ENCODE measurements at regions not wholly inside any gene's neighbourhood (a gene's known extent, or its start where the extent isn't known, plus 50 kb on each side); places are given as distances from the start of the nearest gene placed in this dataset.

DNA sequence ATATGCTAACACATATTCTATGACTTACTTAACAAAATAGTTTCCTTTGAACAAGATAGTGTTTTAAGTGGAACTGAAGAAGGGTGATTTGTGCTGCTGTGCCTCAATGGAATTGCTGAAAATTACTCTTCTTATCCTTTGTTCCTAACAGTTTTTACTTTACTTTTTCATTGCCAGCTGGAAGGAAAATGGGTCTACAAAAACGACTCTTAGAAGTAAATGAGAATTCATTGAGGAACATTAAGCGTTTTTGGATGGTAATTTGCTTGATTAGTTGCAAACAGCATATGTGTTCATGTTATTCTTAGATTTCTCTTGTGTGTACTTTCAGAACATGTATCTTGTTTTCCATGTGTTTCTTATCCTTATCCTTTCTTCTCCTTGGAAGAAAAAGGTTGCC, 170.4 kb upstream of the VEGFC start:
- H3K4me1 ChIP-seq (ENCODE audit: control insufficient read depth, low read length), result no peaks in the 10 kb centered on the region
- no peaks in the 10 kb centered on the region for H3K27me3 ChIP-seq (ENCODE audit: control insufficient read depth, low read length)
- no peaks in the 10 kb centered on the region for H3F3A ChIP-seq (ENCODE audit: control insufficient read depth, insufficient read depth)
- no peak overlapping the region for H3K4me3 ChIP-seq (ENCODE audit: low read length)
- TF ChIP-seq, protein P1, sequence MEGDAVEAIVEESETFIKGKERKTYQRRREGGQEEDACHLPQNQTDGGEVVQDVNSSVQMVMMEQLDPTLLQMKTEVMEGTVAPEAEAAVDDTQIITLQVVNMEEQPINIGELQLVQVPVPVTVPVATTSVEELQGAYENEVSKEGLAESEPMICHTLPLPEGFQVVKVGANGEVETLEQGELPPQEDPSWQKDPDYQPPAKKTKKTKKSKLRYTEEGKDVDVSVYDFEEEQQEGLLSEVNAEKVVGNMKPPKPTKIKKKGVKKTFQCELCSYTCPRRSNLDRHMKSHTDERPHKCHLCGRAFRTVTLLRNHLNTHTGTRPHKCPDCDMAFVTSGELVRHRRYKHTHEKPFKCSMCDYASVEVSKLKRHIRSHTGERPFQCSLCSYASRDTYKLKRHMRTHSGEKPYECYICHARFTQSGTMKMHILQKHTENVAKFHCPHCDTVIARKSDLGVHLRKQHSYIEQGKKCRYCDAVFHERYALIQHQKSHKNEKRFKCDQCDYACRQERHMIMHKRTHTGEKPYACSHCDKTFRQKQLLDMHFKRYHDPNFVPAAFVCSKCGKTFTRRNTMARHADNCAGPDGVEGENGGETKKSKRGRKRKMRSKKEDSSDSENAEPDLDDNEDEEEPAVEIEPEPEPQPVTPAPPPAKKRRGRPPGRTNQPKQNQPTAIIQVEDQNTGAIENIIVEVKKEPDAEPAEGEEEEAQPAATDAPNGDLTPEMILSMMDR (IDR thresholded peaks at IDR 0.05; ENCODE audit: low read depth, low read length, poor library complexity, severe bottlenecking), result no peak
- TF ChIP-seq EZH2phosphoT487 (IDR thresholded peaks at IDR 0.05; ENCODE audit: borderline replicate concordance, low read length), result no peak
- H3K36me3 ChIP-seq (ENCODE audit: control insufficient read depth, low read length), result no peaks in the 10 kb centered on the region
- no peaks in the 10 kb centered on the region for H3K9me2 ChIP-seq (replicated peaks; ENCODE audit: control insufficient read depth, low read length)
- H3K4me2 ChIP-seq (ENCODE audit: low read length), result no peak overlapping the region
- no peak overlapping the region for H3K27ac ChIP-seq (ENCODE audit: low read depth, low read length)
- no peaks in the 10 kb centered on the region for H4K20me1 ChIP-seq (ENCODE audit: control insufficient read depth, insufficient read depth, low read depth, low read length)
- no peaks in the 10 kb centered on the region for H3K79me2 ChIP-seq (ENCODE audit: control insufficient read depth, low read length)
- no peaks in the 10 kb centered on the region for H3K9me3 ChIP-seq (ENCODE audit: control insufficient read depth, insufficient read depth, low read length)

DNA sequence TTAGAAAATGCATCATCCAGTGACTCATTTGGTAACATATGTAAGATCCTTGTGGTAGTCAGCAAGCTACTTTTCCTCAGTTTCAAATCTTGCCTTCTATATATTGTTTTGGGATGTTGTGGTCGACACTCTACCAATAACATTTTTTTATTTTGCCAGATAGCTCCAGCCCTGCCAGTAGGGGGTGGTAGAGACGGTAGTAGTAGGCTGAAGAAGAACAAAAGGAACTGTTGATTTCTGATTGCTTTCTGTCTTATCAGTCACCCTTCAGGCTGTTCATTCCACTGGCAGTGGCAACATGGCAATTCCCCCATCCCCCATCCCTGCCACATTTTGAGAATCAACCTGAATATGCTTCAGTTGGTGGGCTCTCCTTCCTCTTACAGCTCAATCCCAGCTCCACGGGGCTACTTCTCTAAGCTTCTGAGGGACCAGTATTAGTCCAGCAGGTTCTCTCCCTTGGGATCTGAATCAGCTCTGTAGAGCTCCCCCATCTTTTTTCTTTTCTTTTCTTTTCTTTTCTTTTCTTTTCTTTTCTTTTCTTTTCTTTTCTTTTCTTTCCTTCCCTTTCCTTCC, 171.5 kb upstream of the VEGFC start:
- no peaks in the 10 kb centered on the region for H3K4me1 ChIP-seq (ENCODE audit: control insufficient read depth, low read length)
- H3K4me2 ChIP-seq (ENCODE audit: low read length), result no peak overlapping the region
- no peak overlapping the region for H3K4me3 ChIP-seq (ENCODE audit: low read length)
- H3K27ac ChIP-seq (ENCODE audit: low read depth, low read length), result no peak overlapping the region
- H3K36me3 ChIP-seq (ENCODE audit: control insufficient read depth, low read length), result no peaks in the 10 kb centered on the region
- H4K20me1 ChIP-seq (ENCODE audit: control insufficient read depth, insufficient read depth, low read depth, low read length), result no peaks in the 10 kb centered on the region
- no peaks in the 10 kb centered on the region for H3K9me3 ChIP-seq (ENCODE audit: control insufficient read depth, insufficient read depth, low read length)
- H3K79me2 ChIP-seq (ENCODE audit: control insufficient read depth, low read length), result no peaks in the 10 kb centered on the region
- H3F3A ChIP-seq (ENCODE audit: control insufficient read depth, insufficient read depth), result no peaks in the 10 kb centered on the region
- no peaks in the 10 kb centered on the region for H3K9me2 ChIP-seq (replicated peaks; ENCODE audit: control insufficient read depth, low read length)
- H3K27me3 ChIP-seq (ENCODE audit: control insufficient read depth, low read length), result no peaks in the 10 kb centered on the region
- TF ChIP-seq, protein P1 (IDR thresholded peaks at IDR 0.05; ENCODE audit: low read depth, low read length, poor library complexity, severe bottlenecking), result peak; percentile 59
- TF ChIP-seq EZH2phosphoT487 (IDR thresholded peaks at IDR 0.05; ENCODE audit: borderline replicate concordance, low read length), result no peak

DNA sequence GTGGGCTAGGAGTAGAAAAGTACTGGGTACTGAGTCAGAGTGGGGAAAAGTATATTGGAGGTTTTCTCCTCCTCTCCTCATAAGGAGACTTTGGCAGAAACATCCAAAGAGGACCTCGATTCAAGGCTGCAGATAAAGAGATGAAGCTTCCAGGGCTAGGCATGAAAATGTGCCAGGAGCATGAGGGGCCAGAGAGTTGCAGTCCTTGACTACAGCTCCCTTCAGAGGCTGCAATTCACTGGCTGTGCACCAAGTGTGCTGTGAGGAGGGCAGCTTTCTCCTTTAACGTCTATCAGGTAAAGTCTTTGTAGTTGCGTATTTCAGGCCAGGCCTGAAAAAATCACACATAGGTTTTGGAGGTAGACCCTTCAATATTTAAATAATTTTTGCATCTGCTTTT, 174.9 kb upstream of the VEGFC start:
- Histone ChIP-seq H3K27me3 (ENCODE audit: control insufficient read depth, low read length) (no peaks in the 10 kb centered on the region), H3K4me2 (ENCODE audit: low read length) (no peak overlapping the region), H3K9me2 (replicated peaks; ENCODE audit: control insufficient read depth, low read length) (no peaks in the 10 kb centered on the region), H3K27ac (ENCODE audit: low read depth, low read length) (no peak overlapping the region), H3K4me3 (ENCODE audit: low read length) (no peak overlapping the region), H3K9me3 (ENCODE audit: control insufficient read depth, insufficient read depth, low read length) (no peaks in the 10 kb centered on the region), H3K36me3 (ENCODE audit: control insufficient read depth, low read length) (no peaks in the 10 kb centered on the region), H3K4me1 (ENCODE audit: control insufficient read depth, low read length) (no peaks in the 10 kb centered on the region), H4K20me1 (ENCODE audit: control insufficient read depth, insufficient read depth, low read depth, low read length) (no peaks in the 10 kb centered on the region), H3K79me2 (ENCODE audit: control insufficient read depth, low read length) (no peaks in the 10 kb centered on the region), H3F3A (ENCODE audit: control insufficient read depth, insufficient read depth) (no peaks in the 10 kb centered on the region)
- no peak for TF ChIP-seq EZH2phosphoT487 (IDR thresholded peaks at IDR 0.05; ENCODE audit: borderline replicate concordance, low read length)
- TF ChIP-seq, protein P1 (IDR thresholded peaks at IDR 0.05; ENCODE audit: low read depth, low read length, poor library complexity, severe bottlenecking), result no peak
